Ramos (cell line): ENCODE measurements at regions not wholly inside any gene's neighbourhood (a gene's known extent, or its start where the extent isn't known, plus 50 kb on each side); places are given as distances from the start of the nearest gene placed in this dataset.
"Not testable (repeated sequence)": the region's sequence is repeated elsewhere in the genome, so short reads cannot be mapped to it uniquely, and the experiment has no call there.

Experiments used
- in situ Hi-C: fragments of 300-500 bp; cut with MboI; formaldehyde crosslinking; loops from one replicate; pipeline ENCODE4 v1.14.3; 2022; ENCODE audit warnings: low sequenced_read_pairs; ENCODE audit not compliant: unreplicated experiment

DNA sequence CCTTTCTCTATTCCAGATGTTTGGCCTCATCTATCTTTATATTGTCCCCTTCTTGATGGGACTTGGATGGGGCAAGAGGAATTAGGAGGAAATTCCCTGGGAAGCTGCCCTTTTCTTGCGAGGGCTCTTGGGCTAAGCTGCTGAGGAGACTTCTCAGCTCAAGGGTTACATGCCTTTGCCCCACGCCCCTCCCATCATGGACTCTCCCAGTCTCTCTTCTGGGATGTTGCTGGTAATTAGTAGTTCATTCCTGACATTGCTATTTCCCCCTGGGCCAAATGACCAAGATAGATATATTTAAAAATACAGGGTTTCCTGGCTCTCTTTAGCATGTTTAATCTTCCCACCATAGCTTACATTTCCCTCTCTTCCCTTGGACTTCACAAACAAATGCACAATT lies 90.6 kb upstream of the RALGPS2 start:
- in situ Hi-C loops, result no loop called here

DNA sequence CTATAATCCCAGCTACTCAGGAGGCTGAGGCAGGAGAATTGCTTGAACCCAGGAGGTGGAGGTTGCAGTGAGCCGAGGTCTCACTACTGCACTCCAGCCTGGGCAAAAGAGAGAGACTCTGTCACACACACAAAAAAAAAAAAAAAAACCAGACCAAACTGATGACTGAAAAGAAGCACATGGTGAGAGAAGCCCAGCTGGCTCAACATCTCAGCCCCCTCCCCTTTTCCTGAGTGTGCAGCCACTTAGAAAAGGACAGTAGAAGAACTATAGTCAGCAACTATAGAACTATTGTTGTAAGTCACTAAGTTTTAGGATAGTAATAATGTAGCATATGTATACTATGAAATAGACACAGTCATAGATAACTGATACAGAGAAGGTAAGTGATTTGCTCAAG lies 87.2 kb upstream of the RALGPS2 start:
- in situ Hi-C loops, result no loop called here

DNA sequence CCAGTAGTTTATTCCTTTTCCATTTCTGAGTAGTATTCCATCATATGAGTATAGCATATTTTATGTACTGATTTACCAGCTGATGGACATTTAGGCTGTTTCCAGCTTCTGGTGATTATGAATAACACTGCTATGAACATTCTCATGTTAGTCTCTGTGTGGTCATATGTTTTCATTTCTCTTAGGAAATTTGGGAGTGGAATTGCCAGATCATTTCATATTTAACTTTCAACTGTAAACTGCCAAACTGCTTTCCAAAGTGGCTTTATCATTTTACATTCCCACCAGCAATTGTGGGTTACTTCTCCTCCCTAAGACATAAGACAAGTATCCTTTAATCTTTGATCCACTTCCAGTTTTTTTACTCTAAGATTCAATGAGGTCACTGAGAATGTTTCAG lies 85.7 kb upstream of the RALGPS2 start:
- in situ Hi-C loops, result no loop called here

DNA sequence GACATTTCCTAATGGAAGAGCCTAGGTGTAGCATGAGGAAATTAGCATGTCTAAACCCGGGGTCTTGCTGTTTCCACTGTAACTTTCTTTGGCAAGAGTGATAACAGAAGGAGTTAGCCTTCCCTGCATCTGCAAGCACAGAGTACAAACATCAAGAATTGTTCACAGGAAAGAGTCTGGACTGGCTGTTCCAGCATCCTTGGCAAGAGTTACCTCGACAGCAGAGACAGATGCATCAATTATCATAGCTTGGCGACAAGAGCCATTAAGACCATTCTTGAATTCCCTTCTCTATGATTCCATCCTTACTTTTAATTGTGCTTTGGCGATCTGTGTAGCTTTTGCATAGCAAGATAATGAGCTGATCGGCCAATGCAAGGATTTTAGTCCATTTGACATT lies 82.8 kb upstream of the RALGPS2 start:
- in situ Hi-C loops, result no loop called here

DNA sequence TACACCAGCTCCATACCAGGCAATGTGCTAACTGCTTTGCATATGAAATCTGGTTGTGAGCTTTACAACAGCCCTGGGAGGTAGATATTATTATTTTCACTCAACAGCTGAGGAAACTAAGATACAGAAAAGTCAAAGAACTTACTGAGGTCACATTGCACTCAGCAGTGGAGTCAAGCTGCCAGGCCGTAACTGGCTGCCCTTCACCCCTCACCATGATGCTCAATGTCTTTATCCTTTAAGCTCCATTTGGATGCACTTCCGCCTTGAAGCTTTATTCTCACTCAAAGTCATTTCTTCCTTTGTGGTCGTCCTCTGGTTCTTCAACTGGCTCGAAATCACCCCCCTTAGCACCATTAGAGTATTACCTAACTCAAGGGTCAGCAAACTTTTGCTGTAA lies 81.7 kb upstream of the RALGPS2 start:
- in situ Hi-C loops, result no loop called here

DNA sequence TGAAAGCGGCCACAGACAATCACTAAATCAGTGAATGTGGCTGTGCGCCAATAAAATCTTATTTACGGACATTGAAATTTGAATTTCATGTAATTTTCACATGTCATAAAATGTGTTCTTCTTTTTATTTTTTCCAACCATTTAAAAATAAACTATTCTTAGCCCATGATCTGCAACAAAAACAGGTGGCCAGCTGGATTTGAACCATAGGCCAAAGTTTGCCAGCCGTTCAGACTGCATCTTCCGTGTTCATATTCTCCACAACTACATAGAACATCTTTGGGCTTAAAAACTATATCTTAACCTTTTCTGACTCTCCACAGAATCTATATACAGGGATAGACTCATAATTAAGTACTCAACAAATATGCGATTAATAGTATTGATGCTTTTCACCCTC lies 81.2 kb upstream of the RALGPS2 start:
- in situ Hi-C loops, result no loop called here

DNA sequence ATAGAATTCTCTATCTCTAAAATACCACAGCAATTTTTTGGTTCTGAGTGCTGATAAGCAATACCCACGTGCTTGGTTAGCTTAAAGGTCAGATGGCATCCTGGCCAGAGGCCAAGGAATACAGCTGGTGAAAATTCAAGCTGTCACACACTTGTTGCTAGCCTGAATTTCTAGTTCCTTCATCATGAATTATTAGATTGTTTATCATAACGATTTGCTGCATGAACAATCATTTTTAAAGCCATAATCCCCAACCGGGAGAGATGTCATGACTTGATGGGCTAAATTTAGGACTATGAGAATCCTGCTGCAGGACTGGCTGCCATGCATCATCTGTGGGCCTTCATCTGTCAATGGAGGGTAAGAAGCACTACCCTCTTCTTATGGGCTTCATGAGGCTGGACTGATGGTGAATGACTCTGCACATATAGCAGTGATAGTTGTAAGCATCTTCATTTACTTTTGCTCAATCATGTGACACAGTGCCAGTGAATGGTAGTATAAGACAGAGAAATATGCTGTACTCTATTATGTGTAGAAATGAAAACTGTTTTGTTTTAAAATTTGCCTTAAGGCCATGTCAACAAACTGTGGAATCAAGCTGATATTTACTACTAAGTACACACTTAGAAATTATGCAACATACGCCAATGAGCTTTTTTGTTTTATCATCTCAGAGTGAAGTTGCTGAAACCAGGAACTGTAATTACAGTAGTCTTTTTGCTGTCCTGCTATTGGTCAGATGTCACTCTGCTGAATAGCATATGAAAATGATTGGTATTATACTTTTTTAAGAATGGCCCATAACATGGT lies 80.5 kb upstream of the RALGPS2 start:
- in situ Hi-C loops, result no loop called here

DNA sequence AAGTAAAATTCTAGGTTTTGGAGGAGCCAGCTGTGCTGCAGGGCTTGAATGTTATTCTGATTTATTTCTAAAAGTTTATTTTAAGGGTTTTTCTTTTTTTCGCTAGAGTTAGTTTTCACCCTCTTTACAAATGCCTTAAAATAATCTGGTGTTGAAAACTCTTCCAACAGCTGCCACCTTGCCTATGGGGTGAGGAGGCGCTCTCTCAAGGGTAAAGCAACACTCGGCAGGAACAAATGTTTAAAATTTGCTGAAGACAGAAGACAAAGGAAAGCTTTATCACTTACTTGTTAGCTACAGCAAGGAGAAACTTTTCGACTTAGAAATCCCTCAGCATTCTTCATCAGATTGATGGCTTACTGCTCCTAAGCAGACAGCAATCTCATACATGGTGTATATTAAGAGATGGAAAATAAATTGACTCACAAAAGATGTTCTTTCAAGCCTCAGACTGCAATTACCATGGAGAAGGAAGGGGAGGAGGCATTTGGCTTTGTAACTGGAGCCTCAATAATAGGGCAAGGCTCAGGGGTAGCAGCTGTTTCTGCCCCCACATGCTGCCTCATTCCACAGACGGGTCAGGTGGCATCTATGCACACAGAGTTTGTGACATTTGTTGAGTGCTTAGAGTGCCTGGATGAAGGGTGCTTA lies 79.8 kb upstream of the RALGPS2 start:
- in situ Hi-C loops, result no loop called here

DNA sequence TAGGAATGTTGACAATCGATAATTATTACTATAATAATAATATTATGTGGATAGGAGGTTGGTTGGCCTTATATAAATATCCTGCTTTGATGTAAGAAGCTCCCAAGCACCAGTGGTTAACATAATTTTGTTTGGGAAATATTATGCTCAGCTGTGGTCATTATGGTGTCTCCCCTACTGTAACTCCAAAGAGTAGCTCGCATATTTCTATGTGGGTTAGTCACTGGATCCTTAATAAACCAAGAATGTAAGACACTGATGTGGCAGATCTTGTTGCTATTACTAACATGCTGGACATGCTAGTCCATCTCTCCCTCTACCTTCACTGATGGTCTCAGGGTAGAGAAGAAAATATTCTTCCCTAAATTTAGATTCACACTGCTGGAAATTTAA lies 79.2 kb upstream of the RALGPS2 start:
- in situ Hi-C loops, result no loop called here

DNA sequence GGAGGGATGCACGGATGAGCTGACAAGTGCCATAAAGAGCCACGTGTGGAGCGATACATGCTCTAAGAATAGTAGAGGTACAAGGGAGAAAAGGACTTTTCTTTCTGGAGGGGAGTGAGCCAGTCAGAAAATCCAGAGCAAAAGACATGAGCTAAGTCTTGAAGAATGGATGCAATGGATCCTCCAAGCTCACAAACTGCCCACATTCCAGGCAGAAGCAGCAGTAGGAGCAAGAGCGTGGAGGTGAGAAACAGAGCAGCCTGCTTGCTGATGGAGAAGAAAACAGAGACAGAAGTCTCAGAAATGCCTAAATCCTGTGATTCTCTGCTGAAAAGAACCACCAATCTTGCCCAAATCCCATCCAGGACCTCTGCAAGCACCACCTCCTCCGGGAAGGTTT lies 78.2 kb upstream of the RALGPS2 start:
- in situ Hi-C loops, result no loop called here

DNA sequence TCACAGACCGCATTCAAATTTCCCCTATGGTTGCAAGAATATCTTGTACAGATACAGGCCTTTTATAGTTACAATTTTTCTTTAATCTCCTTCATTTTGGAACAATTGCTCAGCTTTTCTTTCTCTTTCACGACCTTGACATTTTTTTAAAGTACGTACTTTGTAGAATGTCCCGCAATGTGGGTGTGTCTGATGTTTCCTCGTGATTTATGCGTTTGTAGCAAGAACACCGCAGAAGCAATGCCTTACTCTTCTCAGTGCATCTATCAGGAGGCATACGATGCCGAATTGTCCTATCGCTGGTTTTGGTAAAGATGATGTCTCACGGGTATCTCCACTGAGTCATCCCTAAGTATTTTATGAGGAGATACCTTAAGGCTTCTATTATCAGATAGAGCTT lies 76.9 kb upstream of the RALGPS2 start:
- in situ Hi-C loops, result no loop called here

DNA sequence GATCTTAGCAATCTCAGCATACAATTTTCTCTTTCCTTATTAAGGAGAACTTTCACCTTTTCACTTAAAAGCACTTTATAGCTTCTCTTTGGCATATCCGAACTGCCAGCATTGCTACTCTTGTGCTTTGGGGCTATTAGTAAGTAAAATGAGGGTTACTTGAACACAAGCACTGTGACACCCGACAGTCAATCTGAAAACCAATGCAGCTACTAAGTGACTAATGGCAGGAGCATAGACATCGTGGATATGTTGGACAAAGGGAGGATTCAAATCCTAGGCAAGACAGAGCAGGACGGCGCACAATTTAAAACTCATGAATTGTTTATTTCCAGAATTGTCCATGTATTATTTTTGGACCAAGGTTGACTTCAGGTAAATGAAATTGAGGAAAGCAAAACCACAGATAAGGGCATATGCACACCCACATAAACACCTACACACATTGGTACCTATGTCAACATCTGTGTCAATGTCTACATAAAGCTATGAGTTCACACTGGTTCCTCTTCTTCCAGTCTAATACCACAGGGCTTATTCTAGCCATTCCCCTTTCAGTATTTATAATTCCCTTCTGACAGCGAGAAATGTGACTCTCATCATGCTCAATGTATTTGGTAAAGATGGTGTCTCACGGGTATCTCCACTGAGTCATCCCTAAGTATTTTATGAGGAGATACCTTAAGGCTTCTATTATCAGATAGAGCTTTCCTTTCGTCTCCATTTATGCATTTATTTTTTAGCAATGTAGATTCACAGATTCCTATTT lies 75.3 kb upstream of the RALGPS2 start:
- in situ Hi-C loops, result no loop called here

DNA sequence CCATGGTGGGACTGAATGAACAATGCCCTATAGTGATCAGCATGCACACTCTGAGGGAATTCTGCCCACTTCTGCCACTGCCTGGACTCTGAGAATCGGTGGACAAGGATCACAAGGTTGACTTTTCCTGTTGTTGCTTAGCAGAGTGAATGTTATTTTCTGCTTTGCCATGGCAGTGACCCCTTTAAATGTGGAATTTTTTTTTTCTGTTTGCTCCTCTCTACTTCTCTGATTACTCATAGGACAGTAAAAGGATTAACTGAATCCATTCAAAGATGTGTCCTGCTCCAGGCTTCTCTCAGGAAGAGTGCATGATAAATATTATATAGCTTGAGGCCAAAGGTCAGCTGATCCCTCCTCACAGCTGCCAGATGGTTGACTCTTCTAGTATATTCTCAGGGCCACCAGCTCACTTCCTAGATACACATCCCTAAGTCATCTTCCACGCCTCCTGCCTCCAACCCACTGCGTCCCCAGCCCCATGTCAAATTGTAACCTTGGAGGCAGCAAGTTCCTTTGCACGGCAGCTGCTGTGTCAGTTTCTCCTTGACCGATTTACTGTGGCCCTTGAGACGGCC lies 74.0 kb upstream of the RALGPS2 start:
- in situ Hi-C loops, result no loop called here

DNA sequence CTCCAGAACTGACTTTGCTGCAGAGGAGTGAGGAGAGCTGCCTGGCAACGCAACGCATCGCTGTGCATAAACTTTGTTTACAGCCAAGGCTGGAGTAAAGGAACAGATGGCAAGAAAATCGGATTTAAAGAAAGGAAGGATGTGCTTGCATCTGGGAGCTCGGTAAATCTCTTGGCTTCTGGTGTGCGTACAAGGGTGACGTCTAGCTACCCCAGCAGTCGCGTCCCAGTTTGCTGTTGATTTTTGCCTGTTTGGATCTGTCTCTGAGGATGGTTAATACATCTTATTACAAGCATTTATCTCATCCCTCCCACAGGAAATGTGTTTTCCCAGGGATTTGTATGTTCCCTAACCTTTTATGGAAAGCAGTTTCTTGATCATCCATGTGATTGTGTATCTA lies 73.3 kb upstream of the RALGPS2 start:
- in situ Hi-C loops, result no loop called here

DNA sequence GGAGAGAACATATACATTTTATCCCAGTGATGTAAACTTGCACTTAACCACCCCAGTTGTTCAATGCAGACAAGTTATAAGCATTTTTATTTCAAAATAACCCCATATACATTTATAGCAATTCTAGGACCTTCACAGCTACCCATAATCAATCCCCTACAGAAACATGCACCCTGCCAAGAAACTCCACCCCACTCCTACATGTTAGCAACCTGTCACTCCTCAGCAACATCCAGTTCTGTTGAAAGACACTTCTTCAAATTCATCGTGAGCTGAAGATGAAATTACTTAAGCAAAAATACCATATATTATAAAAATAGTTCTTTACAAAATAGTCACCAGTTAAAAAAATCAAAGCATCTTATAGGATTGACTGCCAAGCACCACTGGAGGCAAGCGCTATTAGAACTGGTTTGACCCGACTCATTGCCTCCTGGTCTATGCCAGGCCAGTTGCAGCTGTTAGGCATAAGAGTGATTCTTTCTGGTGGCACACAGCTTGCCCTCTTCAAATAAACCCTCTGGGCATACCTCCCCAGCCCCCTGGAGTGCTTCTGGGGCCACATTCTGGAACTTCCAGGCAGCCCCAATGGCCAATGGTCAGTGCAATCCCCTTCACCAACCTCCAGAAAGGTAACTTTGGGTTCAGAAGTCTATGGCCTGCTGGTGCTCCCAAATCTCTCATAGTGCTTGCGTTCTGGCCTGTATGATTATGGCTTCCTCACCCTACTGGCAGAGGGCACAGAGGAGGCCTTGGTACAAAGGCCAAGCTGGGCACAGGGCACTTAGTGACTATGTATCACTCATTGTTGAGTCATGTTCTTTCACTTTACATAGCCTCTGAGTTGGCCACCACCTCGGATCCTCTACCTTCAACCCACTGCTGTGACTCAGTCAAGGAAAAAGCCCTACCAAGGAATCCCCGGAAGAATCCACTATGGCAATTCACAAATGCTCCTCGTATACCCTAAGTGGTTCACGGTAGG lies 72.2 kb upstream of the RALGPS2 start:
- in situ Hi-C loops, result no loop called here

DNA sequence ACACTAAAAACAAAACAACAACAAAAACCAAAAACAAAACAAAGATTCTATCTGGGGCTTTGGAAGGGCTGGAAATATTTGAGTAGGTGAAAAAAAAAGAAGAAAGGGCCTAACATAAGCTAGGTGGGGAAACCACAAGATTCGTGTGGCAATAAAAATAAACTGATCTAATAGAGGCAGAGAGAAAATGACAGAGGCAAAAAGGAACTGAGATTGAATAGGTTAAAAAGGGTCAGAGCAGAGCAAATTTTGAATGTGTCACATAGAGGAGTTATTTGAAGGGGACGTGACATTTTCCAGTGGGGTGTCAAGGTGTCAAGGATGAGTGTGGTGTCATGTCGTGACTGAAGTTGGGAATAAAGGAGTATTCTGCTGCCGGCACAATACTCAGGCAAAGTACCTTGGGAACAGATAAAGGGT lies 65.2 kb upstream of the RALGPS2 start:
- in situ Hi-C loops, result no loop called here

DNA sequence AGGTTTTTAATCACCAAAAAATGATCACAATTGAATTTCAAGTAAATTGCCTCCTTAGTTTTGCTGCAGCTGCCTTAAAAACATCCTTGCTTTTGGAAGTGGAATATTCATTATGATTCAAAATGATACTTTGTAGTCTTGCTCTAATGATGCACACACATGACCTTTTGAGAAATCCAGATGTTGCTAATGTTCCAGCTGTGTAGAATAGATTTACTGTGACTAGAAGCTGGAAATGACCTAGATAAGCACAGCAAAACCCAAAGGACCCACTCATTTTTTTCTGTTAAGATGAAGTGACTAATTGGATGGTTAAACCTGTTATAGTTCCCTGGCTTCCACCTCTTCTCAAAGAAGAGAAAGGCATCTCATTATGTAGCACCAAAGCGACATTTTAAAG lies 64.6 kb upstream of the RALGPS2 start:
- in situ Hi-C loops, result no loop called here

DNA sequence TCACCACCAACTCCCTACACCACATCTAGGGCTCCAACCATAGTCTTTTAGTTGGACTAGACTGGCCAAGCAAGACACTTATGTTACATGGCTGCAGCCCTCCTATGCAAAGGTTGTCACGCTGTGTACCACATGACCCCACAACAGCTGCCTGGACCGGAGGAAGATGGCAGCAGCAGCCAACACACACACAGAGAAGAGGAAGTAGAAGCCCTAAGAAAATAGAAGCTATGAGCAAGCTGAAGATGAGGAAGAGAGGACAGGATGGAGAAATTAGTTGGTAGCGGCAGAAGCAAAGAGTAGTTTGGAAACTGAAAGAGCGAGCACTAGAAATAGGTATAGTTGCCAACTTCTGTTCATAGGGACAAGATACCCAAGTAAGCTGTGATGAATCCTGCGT lies 60.8 kb upstream of the RALGPS2 start:
- in situ Hi-C loops, result no loop called here

DNA sequence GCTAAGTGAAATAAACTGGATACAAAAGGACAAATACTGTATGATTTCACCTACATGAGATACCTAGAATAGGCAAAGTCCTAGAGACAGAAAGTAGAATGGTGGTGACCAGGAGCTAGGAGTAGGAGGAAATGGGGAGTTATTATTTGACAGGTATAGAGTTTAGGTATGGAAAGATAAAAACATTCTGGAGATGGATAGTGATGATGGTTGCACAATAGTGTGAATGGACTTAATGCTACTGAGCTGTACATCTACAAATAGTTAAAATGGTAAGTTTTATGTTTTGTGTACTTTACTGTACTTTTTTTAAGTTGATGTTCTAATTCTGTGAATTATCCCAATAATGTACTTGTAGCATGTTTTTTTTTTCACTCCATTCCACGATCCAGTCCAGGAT lies 59.5 kb upstream of the RALGPS2 start:
- in situ Hi-C loops, result no loop called here

DNA sequence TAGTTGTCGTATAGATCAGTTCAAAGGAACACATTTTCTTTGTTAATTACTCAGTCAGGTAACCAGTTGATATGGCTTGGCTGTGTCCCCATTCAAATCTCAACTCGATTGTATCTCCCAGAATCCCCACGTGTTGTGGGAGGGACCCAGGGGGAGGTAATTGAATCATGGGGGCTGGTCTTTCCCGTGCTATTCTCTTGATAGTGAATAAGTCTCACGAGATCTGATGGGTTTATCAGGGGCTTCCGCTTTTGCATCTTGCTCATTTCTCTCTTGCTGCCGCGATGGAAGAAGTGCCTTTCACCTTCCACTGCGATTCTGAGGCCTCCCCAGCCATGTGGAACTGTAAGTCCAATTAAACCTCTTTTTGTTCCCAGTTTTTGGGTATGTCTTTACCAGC lies 58.2 kb upstream of the RALGPS2 start:
- in situ Hi-C loops, result not testable (repeated sequence)
